Endothelial cell of umbilical vein (primary cell): ENCODE measurements at regions not wholly inside any gene's neighbourhood (a gene's known extent, or its start where the extent isn't known, plus 50 kb on each side); places are given as distances from the start of the nearest gene placed in this dataset.

Experiments used
- BruUV-seq: library from RNA; stranded (reverse); fragments of 400-500 nt; replicated peaks from 2 replicates; lab custom pipeline; 2021; lab: Mats Ljungman, UMichigan
- CTCF ChIA-PET: fragments of 300-600, 350-600 bp; sonication (Branson Sonifier 250); formaldehyde crosslinking; loops from one replicate; lab custom pipeline; 2021; ENCODE audit warnings: antibody characterized with exemption, inconsistent platforms; lab: Charles Lee
- POLR2A ChIA-PET: fragments of 300-600, 350-600 bp; sonication (Branson Sonifier 250); formaldehyde crosslinking; loops from one replicate; lab custom pipeline; 2021; ENCODE audit warnings: antibody characterized with exemption, inconsistent platforms; lab: Charles Lee
- DNase-seq: peaks from one replicate; pipeline ENCODE4 v3.0.0-alpha.2; 2011; ENCODE audit warnings: low read depth, low spot score
- FAIRE-seq: peaks from 2 replicates; lab custom pipeline; 2011; peaks lifted over from hg19 to GRCh38; lab: Jason Lieb, UNC
- H2AFZ ChIP-seq: 2 replicates; pipeline ENCODE4 v1.6.0; 2012; ENCODE audit warnings: low read depth, low read length, control low read depth, inconsistent platforms
- H3K27ac ChIP-seq: 2 replicates; pipeline ENCODE4 v1.5.1; 2011; ENCODE audit warnings: low read depth, mild to moderate bottlenecking, control low read depth, low read length, moderate library complexity; ENCODE audit not compliant: insufficient read depth
- H3K27me3 ChIP-seq, 2 experiments: 2 replicates each; pipeline versions ENCODE4 v1.6.0 to v1.6.1; 2011; ENCODE audit warnings: low read length in 2 of 2, mixed read lengths in 1 of 2; ENCODE audit not compliant: control insufficient read depth in 2 of 2, insufficient read depth in 2 of 2
- H3K36me3 ChIP-seq, 2 experiments: 2 replicates in 1 of 2; 3 replicates in 1 of 2; pipeline ENCODE4 v1.5.1; 2011; ENCODE audit warnings: low read length in 2 of 2, mild to moderate bottlenecking in 1 of 2, moderate library complexity in 1 of 2; ENCODE audit not compliant: control insufficient read depth in 2 of 2, insufficient read depth in 2 of 2; ENCODE audit errors: extremely low read depth in 1 of 2
- H3K4me1 ChIP-seq: 3 replicates; pipeline ENCODE4 v1.5.1; 2011; ENCODE audit warnings: mild to moderate bottlenecking, low read length; ENCODE audit not compliant: control insufficient read depth, insufficient read depth; ENCODE audit errors: extremely low read depth
- H3K4me2 ChIP-seq: 2 replicates; pipeline ENCODE4 v1.6.1; 2011; ENCODE audit warnings: low read length, control low read depth, mixed read lengths; ENCODE audit not compliant: insufficient read depth
- H3K4me3 ChIP-seq, 3 experiments: fragments of 200-600 bp in 1 of 3; sonication (generic), shearing (Covaris generic) in 1 of 3; replicated peaks in 1 of 3; 2 replicates each; pipeline ENCODE4 v1.5.1; 2011 to 2016; ENCODE audit warnings: control low read depth in 3 of 3, low read length in 3 of 3, mild to moderate bottlenecking in 2 of 3, inconsistent platforms in 1 of 3, low read depth in 1 of 3, moderate library complexity in 1 of 3; ENCODE audit not compliant: insufficient read depth in 1 of 3
- H3K79me2 ChIP-seq: 2 replicates; pipeline ENCODE4 v1.6.0; 2012; ENCODE audit warnings: low read length, inconsistent platforms; ENCODE audit not compliant: control insufficient read depth, insufficient read depth
- H3K9ac ChIP-seq: replicated peaks from 2 replicates; pipeline ENCODE3; 2011; ENCODE audit warnings: low read length, control low read depth; ENCODE audit not compliant: insufficient read depth; ENCODE audit errors: extremely low read depth
- H3K9me1 ChIP-seq: replicated peaks from 3 replicates; pipeline ENCODE4 v1.6.0; 2011; ENCODE audit warnings: mild to moderate bottlenecking, low read length; ENCODE audit not compliant: control insufficient read depth, insufficient read depth; ENCODE audit errors: extremely low read depth
- H3K9me3 ChIP-seq: replicated peaks from 2 replicates; pipeline ENCODE4 v1.5.1; 2012; ENCODE audit warnings: low read length, inconsistent platforms; ENCODE audit not compliant: control insufficient read depth, insufficient read depth
- H4K20me1 ChIP-seq: replicated peaks from 2 replicates; pipeline ENCODE3; 2011; ENCODE audit warnings: mild to moderate bottlenecking, low read length; ENCODE audit not compliant: control insufficient read depth, insufficient read depth; ENCODE audit errors: extremely low read depth
- CTCF ChIP-seq, 2 donors: IDR thresholded peaks; 1 replicate in 1 of 2; 2 replicates in 1 of 2; pipeline ENCODE4 v1.5.1; 2011; ENCODE audit warnings: low read length in 2 of 2, mild to moderate bottlenecking in 2 of 2, moderate library complexity in 2 of 2, control low read depth in 1 of 2, inconsistent platforms in 1 of 2, low read depth in 1 of 2; ENCODE audit not compliant: insufficient read depth in 1 of 2; ENCODE audit errors: extremely low read depth in 1 of 2
- EZH2 ChIP-seq: IDR thresholded peaks from 2 replicates; pipeline ENCODE4 v1.6.1; 2012; ENCODE audit warnings: borderline replicate concordance, low read depth, mild to moderate bottlenecking, moderate library complexity, low read length, inconsistent platforms; ENCODE audit not compliant: severe bottlenecking
- FOS ChIP-seq: IDR thresholded peaks from 2 replicates; pipeline ENCODE4 v1.6.1; 2011; ENCODE audit warnings: mild to moderate bottlenecking, low read length, moderate library complexity, borderline replicate concordance; ENCODE audit not compliant: insufficient read depth
- GATA2 ChIP-seq: IDR thresholded peaks from 2 replicates; pipeline ENCODE4 v1.7.0; 2011; ENCODE audit warnings: low read depth, mild to moderate bottlenecking, moderate library complexity, mixed read lengths, low read length; ENCODE audit not compliant: insufficient read length, insufficient read depth
- JUN ChIP-seq: IDR thresholded peaks from 2 replicates; pipeline ENCODE4 v1.6.1; 2011; ENCODE audit warnings: borderline replicate concordance, low read depth; ENCODE audit not compliant: insufficient read length, insufficient read depth
- MAX ChIP-seq: IDR thresholded peaks from 2 replicates; pipeline ENCODE4 v1.6.1; 2011; ENCODE audit not compliant: insufficient read depth, insufficient read length
- MYC ChIP-seq: IDR thresholded peaks from one replicate; pipeline ENCODE4 v1.6.1; 2011; ENCODE audit warnings: mild to moderate bottlenecking, low read depth, low read length
- POLR2A ChIP-seq: IDR thresholded peaks from 2 replicates; pipeline ENCODE4 v1.6.1; 2012; ENCODE audit warnings: low read depth, mild to moderate bottlenecking, control low read depth, low read length
- POLR2AphosphoS5 ChIP-seq: IDR thresholded peaks from 2 replicates; pipeline ENCODE4 v1.6.1; 2012; ENCODE audit warnings: low read depth, mild to moderate bottlenecking, control low read depth, low read length, moderate library complexity; ENCODE audit not compliant: insufficient read depth
- dilution Hi-C: fragments of 300-500 bp; cut with MboI; formaldehyde crosslinking; loops from one replicate; pipeline ENCODE4 v1.15.0; 2019; ENCODE audit warnings: low sequenced_read_pairs; ENCODE audit not compliant: extremely low pct_ligation_motif_present
- intact Hi-C: fragments of 100-400 bp; cut with micrococcal nuclease; formaldehyde crosslinking; loops from one replicate; pipeline ENCODE4 v1.10.0; 2022

- Histone ChIP-seq H3K9me1 (no peaks in the 10 kb centered on the region), H2AFZ (no peak overlapping the region), H3K9ac (no peak overlapping the region), H3K79me2 (no peaks in the 10 kb centered on the region), H3K36me3 (no peaks in the 10 kb centered on the region), H3K4me3 (no peak overlapping the region), H4K20me1 (no peaks in the 10 kb centered on the region), H3K27me3 (no peaks in the 10 kb centered on the region), H3K4me1 (no peaks in the 10 kb centered on the region), H3K9me3 (no peaks in the 10 kb centered on the region), H3K4me2 (no peak overlapping the region), H3K27ac (no peak overlapping the region)
- FAIRE-seq, result no peak
- CTCF ChIA-PET, result no interaction called here
- POLR2A ChIA-PET, result no interaction called here
- BruUV-seq, result no TSS peak
- DNase-seq, result no peak
- dilution Hi-C loops (no loop called here), intact Hi-C loops (no loop called here)
- TF ChIP-seq POLR2AphosphoS5 (no peak), EZH2 (no peak), GATA2 (no peak), POLR2A (no peak), MAX (no peak), JUN (no peak), MYC (no peak), FOS (no peak), CTCF (IDR thresholded peaks at IDR 0.05; ENCODE audit: extremely low read depth in 1 of 2, insufficient read depth in 1 of 2, low read depth in 1 of 2, low read length in 2 of 2) (no peak)
These were observed 320.2 kb downstream of the PTPRC start for GRCh38 chr1:198959032-198959431.
